A549 (cell line): ENCODE measurements at regions not wholly inside any gene's neighbourhood (a gene's known extent, or its start where the extent isn't known, plus 50 kb on each side); places are given as distances from the start of the nearest gene placed in this dataset.

ENCODE experiments used
- ATAC-seq, 2 experiments: fragments of 200-7000 bp in 1 of 2; fragments of >200 bp in 1 of 2; cut with Nextera tagmentation in 1 of 2; cut with Tn5 transposase in 1 of 2; 3 replicates each; pipeline versions ENCODE4 v1.8.0 to v1.9.1; 2018 to 2020; ENCODE audit warnings: mild to moderate bottlenecking in 1 of 2, moderate library complexity in 1 of 2
- CTCF ChIA-PET: fragments of 300-600 bp; sonication (Branson Sonifier 250); formaldehyde crosslinking; extraction: SDS; loops from one replicate; lab custom pipeline; 2021; ENCODE audit warnings: antibody characterized with exemption, inconsistent platforms; lab: Yijun Ruan, JAX
- POLR2A ChIA-PET: fragments of 350-600 bp; formaldehyde crosslinking; extraction: SDS; loops from one replicate; lab custom pipeline; 2021; ENCODE audit warnings: antibody characterized with exemption, inconsistent platforms; lab: Yijun Ruan, JAX
- DNase-seq, 2 experiments: peaks; one replicate each; pipeline versions ENCODE4 v3.0.0 to v3.0.0-alpha.2; 2011 to 2016; ENCODE audit warnings: low read depth in 1 of 2, low spot score in 1 of 2
- FAIRE-seq: peaks from 2 replicates; lab custom pipeline; 2011; peaks lifted over from hg19 to GRCh38; lab: Jason Lieb, UNC
- H3K27ac ChIP-seq, 2 experiments: fragments of >200 bp; sonication (Bioruptor Twin); formaldehyde crosslinking; 3 replicates each; pipeline ENCODE4 v1.5.1; 2016 to 2017
- H3K4me1 ChIP-seq: fragments of >200 bp; sonication (Bioruptor Twin); formaldehyde crosslinking; 3 replicates; pipeline ENCODE4 v1.6.1; 2016
- H3K4me2 ChIP-seq: fragments of >200 bp; sonication (Bioruptor Twin); formaldehyde crosslinking; 3 replicates; pipeline ENCODE4 v1.6.1; 2016
- H3K4me3 ChIP-seq: fragments of >200 bp; sonication (Bioruptor Twin); formaldehyde crosslinking; 3 replicates; pipeline ENCODE4 v1.5.1; 2016
- H3K9me3 ChIP-seq: fragments of >200 bp; sonication (Bioruptor Twin); formaldehyde crosslinking; 3 replicates; pipeline ENCODE4 v1.6.1; 2016
- BHLHE40 ChIP-seq: IDR thresholded peaks from 2 replicates; pipeline ENCODE4 v1.6.1; 2012; ENCODE audit warnings: low read depth, low read length, inconsistent platforms
- CBX2 ChIP-seq: fragments of 200-600 bp; sonication (generic); IDR thresholded peaks from 2 replicates; pipeline ENCODE4 v1.6.1; 2016; ENCODE audit warnings: low read depth, mild to moderate bottlenecking, borderline replicate concordance
- EHF ChIP-seq: fragments of 250-450 bp; sonication (Bioruptor Pico); IDR thresholded peaks from 2 replicates; pipeline ENCODE4 v1.5.0; 2020; ENCODE audit warnings: mild to moderate bottlenecking
- EHMT2 ChIP-seq: fragments of 200-600 bp; sonication (generic); IDR thresholded peaks from 2 replicates; pipeline ENCODE4 v1.6.1; 2016; ENCODE audit warnings: antibody characterized with exemption, low read depth, mild to moderate bottlenecking, moderate library complexity
- ESRRA ChIP-seq: fragments of 150-350 bp; IDR thresholded peaks from 2 replicates; pipeline ENCODE4 v1.6.1; 2014; ENCODE audit warnings: mild to moderate bottlenecking, low read length, borderline replicate concordance
- FOSL2 ChIP-seq, 2 experiments: fragments of 450-650 bp in 1 of 2; fragments of >200 bp in 1 of 2; sonication (Bioruptor Twin) in 1 of 2; formaldehyde crosslinking; IDR thresholded peaks; 2 replicates each; pipeline versions ENCODE4 v1.5.0 to v1.6.1; 2016 to 2020; ENCODE audit warnings: mild to moderate bottlenecking in 1 of 2, moderate library complexity in 1 of 2
- FOXS1 ChIP-seq: fragments of 250-450 bp; sonication (Bioruptor Pico); IDR thresholded peaks from 2 replicates; pipeline ENCODE4 v1.5.0; 2020; ENCODE audit warnings: mild to moderate bottlenecking, moderate library complexity
- GATA3 ChIP-seq: IDR thresholded peaks from 2 replicates; pipeline ENCODE4 v1.6.1; 2012; ENCODE audit warnings: borderline replicate concordance
- HDAC2 ChIP-seq: fragments of 200-600 bp; sonication (generic); IDR thresholded peaks from 2 replicates; pipeline ENCODE4 v1.6.1; 2016
- HOXB5 ChIP-seq: fragments of 250-450 bp; sonication (Bioruptor Pico); IDR thresholded peaks from 2 replicates; pipeline ENCODE4 v1.5.0; 2020; ENCODE audit warnings: mild to moderate bottlenecking, moderate library complexity
- KDM1A ChIP-seq: fragments of 200-600 bp; sonication (generic); IDR thresholded peaks from 2 replicates; pipeline ENCODE4 v1.6.1; 2016; ENCODE audit warnings: low read depth, mild to moderate bottlenecking
- MAFK ChIP-seq: fragments of 450-650 bp; IDR thresholded peaks from 2 replicates; pipeline ENCODE4 v1.6.1; 2014; ENCODE audit not compliant: partially characterized antibody
- MAZ ChIP-seq: fragments of 150-350 bp; IDR thresholded peaks from 2 replicates; pipeline ENCODE4 v1.6.1; 2014; ENCODE audit warnings: antibody characterized with exemption, low read depth, low read length, borderline replicate concordance
- NFE2L2 ChIP-seq: fragments of 150-350 bp; conservative IDR thresholded peaks from 2 replicates; pipeline ENCODE4 v1.6.1; 2014; ENCODE audit warnings: low read length
- NPAS2 ChIP-seq: fragments of 250-450 bp; sonication (Bioruptor Pico); IDR thresholded peaks from 2 replicates; pipeline ENCODE4 v1.8.0; 2022; ENCODE audit warnings: mild to moderate bottlenecking, moderate library complexity, borderline replicate concordance
- NR3C1 ChIP-seq: fragments of >200 bp; sonication (Bioruptor Twin); formaldehyde crosslinking; IDR thresholded peaks from 3 replicates; pipeline ENCODE4 v1.6.1; 2017
- POLR2AphosphoS2 ChIP-seq: conservative IDR thresholded peaks from 2 replicates; pipeline ENCODE4 v1.6.1; 2012; ENCODE audit warnings: low read length, improper control_type of control experiment, inconsistent platforms
- RAD21 ChIP-seq, 2 experiments: fragments of >200 bp in 1 of 2; sonication (Bioruptor Twin) in 1 of 2; formaldehyde crosslinking in 1 of 2; IDR thresholded peaks in 1 of 2; conservative IDR thresholded peaks in 1 of 2; 2 replicates in 1 of 2; 3 replicates in 1 of 2; pipeline ENCODE4 v1.6.1; 2012 to 2018; ENCODE audit warnings: inconsistent platforms in 1 of 2
- RARB ChIP-seq: fragments of 250-450 bp; sonication (Bioruptor Pico); IDR thresholded peaks from 2 replicates; pipeline ENCODE4 v1.8.0; 2021; ENCODE audit warnings: mild to moderate bottlenecking, moderate library complexity
- RCOR1 ChIP-seq: fragments of 150-350 bp; IDR thresholded peaks from 2 replicates; pipeline ENCODE4 v1.6.1; 2014; ENCODE audit warnings: antibody characterized with exemption, low read length, low read depth
- RFX5 ChIP-seq: fragments of 450-650 bp; IDR thresholded peaks from 2 replicates; pipeline ENCODE4 v1.7.1; 2014; ENCODE audit warnings: antibody characterized with exemption, mild to moderate bottlenecking, moderate library complexity
- RNF2 ChIP-seq: fragments of 200-600 bp; sonication (generic); IDR thresholded peaks from 2 replicates; pipeline ENCODE4 v1.6.1; 2016; ENCODE audit warnings: low read depth, mild to moderate bottlenecking, antibody characterized with exemption, moderate library complexity, borderline replicate concordance
- SMC3 ChIP-seq: fragments of >200 bp; sonication (Bioruptor Twin); formaldehyde crosslinking; IDR thresholded peaks from 3 replicates; pipeline ENCODE4 v1.6.1; 2018; ENCODE audit warnings: inconsistent platforms
- TFCP2L1 ChIP-seq: fragments of 250-450 bp; sonication (Bioruptor Pico); IDR thresholded peaks from 2 replicates; pipeline ENCODE4 v1.5.0; 2021; ENCODE audit warnings: mild to moderate bottlenecking
- ZFP36 ChIP-seq: fragments of 450-650 bp; IDR thresholded peaks from 2 replicates; pipeline ENCODE4 v1.6.1; 2014; ENCODE audit warnings: borderline replicate concordance; ENCODE audit not compliant: partially characterized antibody
- ZSCAN20 ChIP-seq: fragments of 250-450 bp; sonication (Bioruptor Pico); IDR thresholded peaks from 2 replicates; pipeline ENCODE4 v1.8.0; 2022; ENCODE audit warnings: mild to moderate bottlenecking, moderate library complexity
- WGBS: methylation state at CpG from one replicate; pipeline ENCODE4 v1.1.6; 2017; ENCODE audit errors: missing lambda C conversion rate; 5-methylcytosine and 5-hydroxymethylcytosine counted together
- TF ChIP-seq, protein P1 (sequence below): fragments of >200 bp; sonication (Bioruptor Twin); formaldehyde crosslinking; IDR thresholded peaks from 2 replicates; pipeline ENCODE4 v1.6.1; 2016
- TF ChIP-seq, protein P2 (sequence below): fragments of 250-450 bp; sonication (Bioruptor Pico); IDR thresholded peaks from 2 replicates; pipeline ENCODE4 v1.5.0; 2021; ENCODE audit warnings: mild to moderate bottlenecking, moderate library complexity, borderline replicate concordance
- TF ChIP-seq, protein P3 (sequence below): fragments of >200 bp; sonication (Bioruptor Twin); formaldehyde crosslinking; IDR thresholded peaks from 3 replicates; pipeline ENCODE4 v1.5.1; 2016
- TF ChIP-seq, protein P4 (sequence below): fragments of 450-650 bp; IDR thresholded peaks from 2 replicates; pipeline ENCODE4 v1.6.1; 2014; ENCODE audit warnings: antibody characterized with exemption

DNA sequence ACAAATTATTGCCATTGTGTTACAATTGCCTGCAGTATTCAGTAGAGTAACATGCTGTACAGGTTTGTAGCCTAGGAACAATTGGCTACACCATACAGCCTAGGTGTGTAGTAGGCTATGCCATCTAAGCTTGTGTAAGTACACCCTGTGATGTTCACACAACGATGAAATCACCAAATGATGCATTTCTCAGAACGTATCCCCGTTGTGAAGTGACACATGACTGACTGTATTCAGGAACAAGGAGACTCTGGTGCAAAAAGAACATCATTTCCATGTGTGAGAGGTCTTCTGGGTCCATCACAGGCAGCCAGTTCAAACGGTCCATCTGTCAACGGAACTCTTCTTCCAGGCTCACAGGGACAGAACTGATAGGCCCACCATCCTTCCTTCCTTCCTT lies 263.7 kb downstream of the ANAPC1 start:
- POLR2A ChIA-PET: no interaction called here
- no peak overlapping the region for H3K27ac ChIP-seq

DNA sequence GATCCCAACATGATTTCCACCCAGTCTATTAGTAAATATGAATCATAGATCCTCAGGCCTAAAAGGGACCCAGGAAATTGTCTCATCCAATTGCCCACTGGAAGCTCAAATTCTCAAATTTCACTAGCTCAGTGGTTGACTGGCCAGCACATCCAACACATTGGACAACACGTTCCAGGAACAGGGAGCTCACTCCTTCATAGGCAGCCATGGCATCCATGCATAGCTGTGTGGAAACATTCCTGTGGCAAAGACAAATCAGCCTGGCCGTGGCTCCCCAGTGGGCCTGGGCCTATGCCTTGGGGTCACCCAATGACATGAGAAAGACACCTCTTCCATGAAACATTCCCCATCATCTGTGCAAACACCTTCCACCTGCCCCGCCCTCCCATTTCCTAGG lies 261.1 kb downstream of the ANAPC1 start:
- Histone ChIP-seq H3K9me3 (peaks cover 12% of the 10 kb centered on the region; the same call in 2 of the 3 replicates), H3K4me2 (no peak overlapping the region), H3K4me3 (no peak overlapping the region), H3K27ac (no peak overlapping the region), H3K4me1 (peaks cover 6% of the 10 kb centered on the region; the same call in 2 of the 3 replicates)
- ChIA-PET CTCF (no interaction called here), POLR2A (no interaction called here)
- ATAC-seq (no peak), DNase-seq (no peak), FAIRE-seq (no peak)
- TF ChIP-seq HDAC2 (no peak), NR3C1 (no peak), EHF (CRISPR knock-in tag) (no peak), TFCP2L1 (CRISPR knock-in tag) (no peak), FOSL2 (IDR thresholded peaks at IDR 0.05) (no peak), FOSL2 (CRISPR knock-in tag; IDR thresholded peaks at IDR 0.05) (no peak), CBX2 (no peak), NFE2L2 (no peak), SMC3 (no peak), FOXS1 (CRISPR knock-in tag) (no peak), ZSCAN20 (CRISPR knock-in tag) (no peak), ESRRA (no peak), BHLHE40 (no peak), RNF2 (no peak), RCOR1 (no peak)
- TF ChIP-seq, protein P1, sequence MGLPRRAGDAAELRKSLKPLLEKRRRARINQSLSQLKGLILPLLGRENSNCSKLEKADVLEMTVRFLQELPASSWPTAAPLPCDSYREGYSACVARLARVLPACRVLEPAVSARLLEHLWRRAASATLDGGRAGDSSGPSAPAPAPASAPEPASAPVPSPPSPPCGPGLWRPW: no peak
- TF ChIP-seq, protein P2, sequence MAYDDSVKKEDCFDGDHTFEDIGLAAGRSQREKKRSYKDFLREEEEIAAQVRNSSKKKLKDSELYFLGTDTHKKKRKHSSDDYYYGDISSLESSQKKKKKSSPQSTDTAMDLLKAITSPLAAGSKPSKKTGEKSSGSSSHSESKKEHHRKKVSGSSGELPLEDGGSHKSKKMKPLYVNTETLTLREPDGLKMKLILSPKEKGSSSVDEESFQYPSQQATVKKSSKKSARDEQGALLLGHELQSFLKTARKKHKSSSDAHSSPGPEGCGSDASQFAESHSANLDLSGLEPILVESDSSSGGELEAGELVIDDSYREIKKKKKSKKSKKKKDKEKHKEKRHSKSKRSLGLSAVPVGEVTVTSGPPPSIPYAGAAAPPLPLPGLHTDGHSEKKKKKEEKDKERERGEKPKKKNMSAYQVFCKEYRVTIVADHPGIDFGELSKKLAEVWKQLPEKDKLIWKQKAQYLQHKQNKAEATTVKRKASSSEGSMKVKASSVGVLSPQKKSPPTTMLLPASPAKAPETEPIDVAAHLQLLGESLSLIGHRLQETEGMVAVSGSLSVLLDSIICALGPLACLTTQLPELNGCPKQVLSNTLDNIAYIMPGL (CRISPR knock-in tag): no peak
- WGBS: 78% methylated on average over 3 of the region's 3 CpGs

More for the DNA sequence above, 263.7 kb downstream of the ANAPC1 start:
- CTCF ChIA-PET: interaction anchor here (1.0 kb wide), 1 partner anchor 79 kb away, joined by 3 read pairs; no protein-coding TSS in a partner anchor
- no peak for DNase-seq
- no peak overlapping the region for H3K4me2 ChIP-seq
- no peak for FAIRE-seq
- H3K4me1 ChIP-seq: peaks cover 14% of the 10 kb centered on the region
- ATAC-seq: no peak
- 72% methylated on average over 5 of the region's 5 CpGs for WGBS
- no peaks in the 10 kb centered on the region for H3K9me3 ChIP-seq
- no peak for TF ChIP-seq RARB (CRISPR knock-in tag)
- no peak overlapping the region for H3K4me3 ChIP-seq

DNA sequence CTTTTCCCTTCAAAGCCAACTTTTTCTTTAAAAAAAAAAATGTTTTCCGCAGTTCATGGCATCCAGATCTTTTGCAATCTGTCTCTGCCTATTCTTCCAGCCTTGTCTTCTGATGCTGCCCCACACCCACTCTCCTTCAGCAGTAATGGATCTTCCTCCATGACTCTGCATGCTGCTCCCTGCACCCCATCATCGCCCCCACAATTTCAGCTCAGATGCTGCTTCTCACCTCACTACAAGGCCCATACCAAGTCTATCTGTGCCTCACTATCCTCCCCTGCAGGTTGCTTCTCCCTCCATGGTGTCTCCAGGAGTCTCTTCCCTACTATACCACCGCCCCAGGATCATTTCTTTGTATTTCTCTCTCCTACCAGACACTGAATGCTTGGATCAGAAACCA lies 260.6 kb downstream of the ANAPC1 start:
- ATAC-seq (no peak), FAIRE-seq (no peak), DNase-seq (no peak)
- 84% methylated on average over 3 of the region's 3 CpGs for whole genome bisulfite sequencing
- Histone ChIP-seq H3K27ac (no peak overlapping the region), H3K4me1 (0 out of 3 replicates have a peak, but pooled peaks cover 3% of the 10 kb centered on the region), H3K9me3 (peaks cover 15% of the 10 kb centered on the region; the same call in 2 of the 3 replicates), H3K4me2 (no peak overlapping the region), H3K4me3 (no peak overlapping the region)
- ChIA-PET POLR2A (no interaction called here), CTCF (no interaction called here)
- TF ChIP-seq ZFP36 (no peak), MAZ (no peak), EHMT2 (no peak), BHLHE40 (no peak), HOXB5 (CRISPR knock-in tag) (no peak), MAFK (no peak), RFX5 (no peak), POLR2AphosphoS2 (no peak), RCOR1 (no peak), RAD21 (conservative IDR thresholded peaks at IDR 0.05 in 1 of 2, IDR thresholded peaks at IDR 0.05 in 1 of 2) (no peak), KDM1A (no peak), EHF (CRISPR knock-in tag) (no peak), NPAS2 (CRISPR knock-in tag) (no peak), GATA3 (no peak)
- TF ChIP-seq, protein P3, sequence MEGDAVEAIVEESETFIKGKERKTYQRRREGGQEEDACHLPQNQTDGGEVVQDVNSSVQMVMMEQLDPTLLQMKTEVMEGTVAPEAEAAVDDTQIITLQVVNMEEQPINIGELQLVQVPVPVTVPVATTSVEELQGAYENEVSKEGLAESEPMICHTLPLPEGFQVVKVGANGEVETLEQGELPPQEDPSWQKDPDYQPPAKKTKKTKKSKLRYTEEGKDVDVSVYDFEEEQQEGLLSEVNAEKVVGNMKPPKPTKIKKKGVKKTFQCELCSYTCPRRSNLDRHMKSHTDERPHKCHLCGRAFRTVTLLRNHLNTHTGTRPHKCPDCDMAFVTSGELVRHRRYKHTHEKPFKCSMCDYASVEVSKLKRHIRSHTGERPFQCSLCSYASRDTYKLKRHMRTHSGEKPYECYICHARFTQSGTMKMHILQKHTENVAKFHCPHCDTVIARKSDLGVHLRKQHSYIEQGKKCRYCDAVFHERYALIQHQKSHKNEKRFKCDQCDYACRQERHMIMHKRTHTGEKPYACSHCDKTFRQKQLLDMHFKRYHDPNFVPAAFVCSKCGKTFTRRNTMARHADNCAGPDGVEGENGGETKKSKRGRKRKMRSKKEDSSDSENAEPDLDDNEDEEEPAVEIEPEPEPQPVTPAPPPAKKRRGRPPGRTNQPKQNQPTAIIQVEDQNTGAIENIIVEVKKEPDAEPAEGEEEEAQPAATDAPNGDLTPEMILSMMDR: no peak
- TF ChIP-seq, protein P1: no peak
- TF ChIP-seq, protein P4, sequence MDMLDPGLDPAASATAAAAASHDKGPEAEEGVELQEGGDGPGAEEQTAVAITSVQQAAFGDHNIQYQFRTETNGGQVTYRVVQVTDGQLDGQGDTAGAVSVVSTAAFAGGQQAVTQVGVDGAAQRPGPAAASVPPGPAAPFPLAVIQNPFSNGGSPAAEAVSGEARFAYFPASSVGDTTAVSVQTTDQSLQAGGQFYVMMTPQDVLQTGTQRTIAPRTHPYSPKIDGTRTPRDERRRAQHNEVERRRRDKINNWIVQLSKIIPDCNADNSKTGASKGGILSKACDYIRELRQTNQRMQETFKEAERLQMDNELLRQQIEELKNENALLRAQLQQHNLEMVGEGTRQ: no peak
